ENCODE measurements at regions not wholly inside any gene's neighbourhood (a gene's known extent, or its start where the extent isn't known, plus 50 kb on each side); places are given as distances from the start of the nearest gene placed in this dataset.

- no peaks in the 10 kb centered on the region for H3K27me3 ChIP-seq
- peaks cover 0 to 12% (median 0%) of the 10 kb centered on the region in 11 donors for H3K9me3 ChIP-seq
- TF ChIP-seq, protein P1, sequence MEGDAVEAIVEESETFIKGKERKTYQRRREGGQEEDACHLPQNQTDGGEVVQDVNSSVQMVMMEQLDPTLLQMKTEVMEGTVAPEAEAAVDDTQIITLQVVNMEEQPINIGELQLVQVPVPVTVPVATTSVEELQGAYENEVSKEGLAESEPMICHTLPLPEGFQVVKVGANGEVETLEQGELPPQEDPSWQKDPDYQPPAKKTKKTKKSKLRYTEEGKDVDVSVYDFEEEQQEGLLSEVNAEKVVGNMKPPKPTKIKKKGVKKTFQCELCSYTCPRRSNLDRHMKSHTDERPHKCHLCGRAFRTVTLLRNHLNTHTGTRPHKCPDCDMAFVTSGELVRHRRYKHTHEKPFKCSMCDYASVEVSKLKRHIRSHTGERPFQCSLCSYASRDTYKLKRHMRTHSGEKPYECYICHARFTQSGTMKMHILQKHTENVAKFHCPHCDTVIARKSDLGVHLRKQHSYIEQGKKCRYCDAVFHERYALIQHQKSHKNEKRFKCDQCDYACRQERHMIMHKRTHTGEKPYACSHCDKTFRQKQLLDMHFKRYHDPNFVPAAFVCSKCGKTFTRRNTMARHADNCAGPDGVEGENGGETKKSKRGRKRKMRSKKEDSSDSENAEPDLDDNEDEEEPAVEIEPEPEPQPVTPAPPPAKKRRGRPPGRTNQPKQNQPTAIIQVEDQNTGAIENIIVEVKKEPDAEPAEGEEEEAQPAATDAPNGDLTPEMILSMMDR (IDR thresholded peaks at IDR 0.05), result no peak
- no peak for DNase-seq
- no peak for ATAC-seq
- intact Hi-C loops (cut with DNase I), result no loop called here
- H3K27ac ChIP-seq, result no peak overlapping the region
- no peaks in the 10 kb centered on the region for H3K4me1 ChIP-seq
- no peaks in the 10 kb centered on the region for H3K36me3 ChIP-seq
- 77 to 85% methylated on average over 3 of the region's 3 CpGs for WGBS, 2 donors
- no peak overlapping the region for H3K4me3 ChIP-seq
These were observed 184.9 kb upstream of the GNAI1 start for GRCh38 chr7:79949778-79950177.

DNA sequence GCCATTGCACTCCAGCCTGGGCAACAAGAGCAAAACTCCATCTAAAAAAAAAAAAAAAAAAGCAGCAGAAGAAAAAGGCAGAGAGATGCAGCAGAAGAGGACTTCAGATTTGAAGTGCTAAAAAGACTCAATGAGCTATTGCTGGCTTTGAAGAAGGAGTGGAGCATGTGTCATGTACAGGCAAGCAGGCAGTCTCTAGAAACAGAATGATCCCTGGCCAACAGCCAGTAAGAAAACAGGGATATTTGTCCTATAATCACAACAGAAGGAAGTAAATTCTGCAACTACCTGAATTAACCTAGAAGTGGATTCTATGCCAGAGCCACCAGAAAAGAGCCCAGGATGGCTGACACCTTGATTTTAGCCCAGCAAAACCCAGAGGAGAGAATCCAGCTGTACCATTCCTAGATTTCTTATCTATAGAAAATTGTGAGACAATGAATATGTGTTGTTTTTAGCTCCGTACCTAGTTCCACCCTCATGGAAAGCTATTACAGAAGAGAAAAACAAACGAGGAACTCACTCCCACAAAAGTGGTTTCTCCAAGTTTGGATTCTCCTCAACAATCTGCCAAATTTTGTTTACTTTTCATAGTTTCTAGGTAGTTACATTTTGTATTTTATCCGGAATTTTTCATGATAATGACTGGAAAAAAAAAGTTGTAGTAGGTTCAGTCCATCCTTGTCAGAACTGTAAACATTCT, 198.2 kb upstream of the GNAI1 start:
- DNase-seq (no peak), ATAC-seq (no peak)
- TF ChIP-seq, protein P1 (IDR thresholded peaks at IDR 0.05), result no peak
- Histone ChIP-seq H3K27me3 (no peaks in the 10 kb centered on the region), H3K36me3 (no peaks in the 10 kb centered on the region), H3K27ac (no peak overlapping the region), H3K9me3 (no peaks in the 10 kb centered on the region), H3K4me1 (no peaks in the 10 kb centered on the region), H3K4me3 (no peak overlapping the region)
- WGBS, 2 donors, result 47 to 53% methylated on average over 3 of the region's 3 CpGs
- intact Hi-C loops (cut with DNase I), result no loop called here

DNA sequence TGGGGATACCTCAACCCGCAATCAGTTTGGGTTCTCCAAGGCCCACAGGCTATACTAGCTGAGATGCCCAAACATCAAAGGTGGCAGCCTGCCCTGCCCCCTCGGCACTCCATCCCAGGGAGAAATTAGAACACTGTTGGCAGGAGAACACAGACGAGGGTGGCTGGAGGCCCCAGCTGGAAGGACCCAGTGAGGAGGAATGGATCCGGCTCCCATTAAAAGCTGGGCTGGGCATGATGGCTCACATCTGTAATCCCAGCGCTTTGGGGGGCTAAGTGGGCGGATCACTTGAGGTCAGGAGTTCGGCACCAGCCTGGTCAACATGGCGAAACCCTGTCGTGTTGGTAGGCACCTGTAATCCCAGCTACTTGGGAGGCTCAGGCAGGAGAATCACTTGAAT, 199.9 kb upstream of the GNAI1 start:
- ATAC-seq, result no peak
- Histone ChIP-seq H3K4me3 (no peak overlapping the region), H3K27me3 (no peaks in the 10 kb centered on the region), H3K9me3 (peaks cover 0 to 2% (median 0%) of the 10 kb centered on the region in 11 donors), H3K4me1 (no peaks in the 10 kb centered on the region), H3K27ac (no peak overlapping the region), H3K36me3 (no peaks in the 10 kb centered on the region)
- TF ChIP-seq, protein P1 (IDR thresholded peaks at IDR 0.05), result no peak
- intact Hi-C loops (cut with DNase I), result no loop called here
- DNase-seq, result no peak
- WGBS, 2 donors, result 88 to 92% methylated on average over 9 of the region's 9 CpGs

GRCh38 chr7:79933144-79933543, 201.5 kb upstream of the GNAI1 start:
- Histone ChIP-seq H3K27ac (no peak overlapping the region), H3K4me1 (no peaks in the 10 kb centered on the region), H3K36me3 (no peaks in the 10 kb centered on the region), H3K27me3 (no peaks in the 10 kb centered on the region), H3K9me3 (peaks cover 0 to 4% (median 0%) of the 10 kb centered on the region in 11 donors), H3K4me3 (no peak overlapping the region)
- 69 to 74% methylated on average over 3 of the region's 3 CpGs for WGBS, 2 donors
- ATAC-seq, result no peak
- intact Hi-C loops (cut with DNase I), result no loop called here
- TF ChIP-seq, protein P1 (IDR thresholded peaks at IDR 0.05), result no peak
- no peak for DNase-seq
